Stimulated activated CD4-positive, alpha-beta T cell treated with anti-CD3 and anti-CD28 coated beads, TNF-alpha, amount 100 ng/mL, for 48 hours (primary cell): ENCODE measurements at regions not wholly inside any gene's neighbourhood (a gene's known extent, or its start where the extent isn't known, plus 50 kb on each side); places are given as distances from the start of the nearest gene placed in this dataset.
"Not testable (repeated sequence)": the region's sequence is repeated elsewhere in the genome, so short reads cannot be mapped to it uniquely, and the experiment has no call there.

Source experiments
- DNase-seq, 3 donors: peaks; one replicate each; pipeline ENCODE4 v3.0.0-alpha.2; 2020; ENCODE audit warnings: low read depth in 3 of 3

DNA sequence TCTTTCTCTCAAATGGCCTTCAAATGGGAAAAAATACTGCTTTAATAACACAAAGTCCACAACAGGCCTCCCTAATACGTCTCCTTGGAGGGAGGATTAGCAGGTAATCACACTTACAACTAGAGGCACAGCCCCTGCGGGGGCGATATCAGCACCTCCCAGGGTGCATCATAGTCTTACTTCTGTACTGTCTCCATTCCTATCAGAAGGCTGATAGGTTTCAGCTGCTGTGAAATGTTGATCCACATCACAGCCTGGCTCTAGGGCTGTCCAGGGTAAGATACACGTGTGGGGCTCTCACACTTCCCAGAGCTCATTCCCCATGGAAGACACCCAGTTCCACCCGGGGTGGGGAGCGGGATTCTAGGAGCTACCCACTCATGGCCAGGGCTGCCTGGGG, 139.1 kb upstream of the SFSWAP start:
- no peak for DNase-seq

DNA sequence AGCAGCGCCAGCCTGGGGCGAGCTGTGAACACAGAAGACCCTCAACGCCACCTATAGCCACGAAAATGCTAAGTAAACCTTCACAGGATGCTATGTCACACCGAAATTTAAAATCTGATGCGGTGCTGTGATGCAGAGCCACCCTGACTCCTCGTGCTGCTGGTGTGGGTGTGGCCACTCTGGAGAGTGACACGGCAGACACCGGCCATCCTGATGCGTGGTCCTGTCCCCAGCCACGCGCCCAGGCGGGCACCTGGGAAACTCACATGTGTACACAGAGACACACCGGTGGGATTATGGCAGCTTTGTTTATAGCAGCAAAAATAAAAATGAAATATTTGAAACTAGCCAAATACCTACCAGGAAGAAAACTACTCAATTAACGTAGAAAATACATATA, 138.3 kb upstream of the SFSWAP start:
- DNase-seq = no peak

DNA sequence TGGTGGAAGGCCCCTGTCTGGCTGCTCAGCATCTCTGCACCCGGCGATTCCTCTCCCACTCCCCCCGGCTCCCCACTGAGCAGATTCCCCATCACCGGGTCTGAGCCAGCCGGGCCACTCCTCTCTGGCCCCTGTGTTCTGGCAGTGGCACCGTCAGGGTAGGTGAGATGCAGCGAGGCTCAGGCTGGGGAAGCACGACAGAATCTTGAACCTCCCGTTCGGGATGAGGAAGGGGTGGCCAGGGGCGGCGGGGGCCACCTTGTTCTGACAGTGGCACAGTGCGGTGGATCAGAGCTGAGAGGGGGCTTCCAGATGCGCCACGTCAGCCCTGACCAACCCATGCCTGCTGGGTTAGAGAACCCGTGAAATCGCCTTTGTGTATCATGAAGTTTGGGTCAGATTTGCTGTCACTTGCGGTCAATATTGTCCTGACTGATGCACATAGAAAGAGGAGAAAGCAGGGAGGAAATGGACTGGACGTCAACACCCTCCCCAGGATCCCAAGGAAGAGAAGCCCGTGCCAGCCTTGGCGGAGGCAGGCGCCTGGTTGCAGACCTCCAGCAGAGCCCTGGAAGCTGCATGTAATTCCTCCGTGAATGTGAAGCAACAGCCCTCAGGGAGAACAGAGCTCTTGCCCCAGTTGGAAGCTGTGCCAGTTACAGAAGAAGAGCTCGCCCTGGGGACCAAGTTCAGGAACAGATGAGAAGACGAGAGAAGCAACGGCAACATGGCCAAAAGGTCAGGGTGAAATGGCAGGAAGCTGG, 137.1 kb upstream of the SFSWAP start:
- DNase-seq = no peak

DNA sequence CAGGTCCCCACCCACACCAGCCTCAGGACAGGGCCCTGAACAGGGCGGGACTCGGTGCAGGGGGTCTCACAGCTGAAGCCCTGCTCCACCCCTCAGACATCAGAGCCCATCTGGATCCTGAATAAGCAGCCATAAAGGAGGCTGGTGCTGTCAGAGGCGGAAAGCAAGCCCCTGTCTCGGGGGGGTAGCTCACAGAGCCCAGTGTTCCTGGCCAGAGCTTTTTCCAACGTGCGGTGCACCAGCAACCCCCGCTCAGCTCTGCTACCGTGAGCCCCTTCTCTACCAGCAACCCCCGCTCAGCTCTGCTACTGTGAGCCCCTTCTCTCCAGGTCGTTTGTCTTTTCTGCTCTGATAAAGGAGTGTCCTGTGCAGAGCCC, 136.5 kb upstream of the SFSWAP start:
- DNase-seq = no peak

- no peak for DNase-seq
Measured at GRCh38 chr12:131575371-131575770, 135.5 kb upstream of the SFSWAP start.

DNA sequence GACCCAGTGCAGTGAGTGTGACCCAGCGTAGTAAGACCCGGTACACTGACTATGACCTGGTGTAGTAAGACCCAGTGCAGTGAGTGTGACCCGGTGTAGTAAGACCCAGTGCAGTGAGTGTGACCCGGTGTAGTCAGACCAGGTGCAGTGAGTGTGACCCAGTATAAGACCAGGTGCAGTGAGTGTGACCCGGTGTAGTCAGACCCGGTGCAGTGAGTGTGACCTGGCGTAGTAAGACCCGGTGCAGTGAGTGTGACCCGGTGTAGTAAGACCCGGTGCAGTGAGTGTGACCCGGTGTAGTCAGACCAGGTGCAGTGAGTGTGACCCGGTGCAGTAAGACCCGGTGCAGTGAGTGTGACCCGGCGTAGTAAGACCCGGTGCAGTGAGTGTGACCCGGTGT, 134.2 kb upstream of the SFSWAP start:
- DNase-seq = not testable (repeated sequence)

GRCh38 chr12:131577766-131578165, 133.1 kb upstream of the SFSWAP start:
- DNase-seq = no peak

GRCh38 chr12:131578828-131579470, 131.9 kb upstream of the SFSWAP start:
- DNase-seq = no peak

DNA sequence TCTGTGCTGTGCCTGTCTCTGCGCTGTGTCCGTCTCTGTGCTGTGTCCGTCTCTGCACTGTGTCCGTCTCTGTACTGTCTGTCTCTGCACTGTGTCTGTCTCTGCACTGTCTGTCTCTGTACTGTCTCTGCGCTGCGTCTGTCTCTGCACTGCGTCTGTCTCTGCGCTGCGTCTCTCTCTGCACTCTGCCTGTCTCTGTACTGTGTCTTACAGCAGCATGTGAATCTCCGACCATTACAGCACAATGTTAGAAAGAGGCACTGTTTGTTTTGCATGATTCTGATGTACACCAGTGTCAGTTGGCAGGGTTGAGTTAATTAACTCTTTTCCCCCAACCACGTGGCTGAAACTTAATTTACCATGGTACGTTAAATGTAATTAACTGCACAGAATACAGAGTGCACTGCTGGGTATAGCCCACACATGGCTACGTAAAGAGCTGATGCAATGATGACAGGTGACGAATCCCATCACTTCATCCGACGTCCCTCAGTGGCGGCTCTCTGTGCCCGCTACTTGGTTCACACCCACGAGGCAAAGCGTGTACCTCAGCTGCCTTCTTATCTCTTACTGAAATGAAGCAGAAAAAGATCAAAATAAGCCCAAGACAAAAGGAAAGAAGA, 127.7 kb upstream of the SFSWAP start:
- DNase-seq = no peak

DNA sequence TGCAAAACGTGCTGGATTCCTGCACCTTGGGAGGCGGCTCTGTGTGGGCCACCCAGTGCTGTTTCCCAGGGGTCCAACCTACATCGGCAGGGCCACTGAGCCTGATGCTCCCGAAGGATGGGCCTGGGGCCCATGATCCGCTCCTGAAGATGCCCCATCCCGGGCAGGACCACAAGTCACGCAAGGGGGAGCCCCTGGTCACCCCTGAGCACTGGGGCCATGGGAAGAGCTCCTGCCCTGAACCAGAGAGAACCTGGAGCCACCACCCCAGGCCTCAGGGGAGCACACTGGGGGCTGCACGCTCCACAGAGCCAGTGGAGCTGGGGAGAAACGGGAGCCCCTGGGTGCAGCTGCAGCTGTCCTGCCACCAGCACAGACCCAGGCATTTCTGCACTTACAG, 124.6 kb upstream of the SFSWAP start:
- DNase-seq = no peak

DNA sequence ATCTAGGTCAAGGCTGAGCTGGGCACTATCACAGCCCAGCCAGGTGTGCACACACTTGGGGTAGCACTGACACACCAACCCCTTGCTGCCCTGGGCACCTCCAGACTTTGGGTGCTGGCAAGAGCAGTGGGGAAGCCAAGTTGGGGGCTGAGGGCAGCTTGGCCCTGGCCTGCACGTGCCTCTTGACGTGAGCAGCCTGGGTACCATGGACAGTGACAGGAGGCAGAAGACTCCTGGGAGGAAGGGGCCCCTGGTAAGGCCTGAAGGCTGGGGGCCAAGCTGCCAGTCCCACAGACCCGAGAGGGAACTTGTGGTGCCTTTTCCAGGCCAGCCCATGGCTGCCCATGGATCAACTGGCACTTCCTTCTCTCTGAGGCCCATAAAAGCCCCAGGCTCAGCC, 124.1 kb upstream of the SFSWAP start:
- no peak for DNase-seq

DNA sequence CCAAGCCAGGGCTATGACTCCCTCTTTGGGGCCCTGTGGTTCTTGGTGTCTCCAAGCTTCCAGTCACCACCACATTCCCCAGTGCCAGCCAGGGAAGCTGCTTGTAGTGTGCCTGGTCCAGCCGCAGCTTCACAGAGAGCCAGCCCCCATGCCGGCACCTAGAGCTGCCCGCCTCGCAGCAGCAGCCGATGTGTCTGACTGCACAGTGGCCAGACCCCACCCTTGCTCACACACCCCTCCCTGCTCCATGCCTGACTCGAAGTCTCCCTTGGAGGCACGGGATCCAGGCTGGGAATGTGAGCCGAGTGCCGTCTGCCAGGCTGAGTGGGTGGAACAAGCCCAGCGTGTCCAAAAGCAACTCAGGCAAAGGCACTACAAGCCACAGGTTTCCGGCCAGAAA, 123.3 kb upstream of the SFSWAP start:
- DNase-seq = no peak

GRCh38 chr12:131589221-131589897, 121.5 kb upstream of the SFSWAP start:
- DNase-seq = no peak

- DNase-seq = no peak
Measured at GRCh38 chr12:131589966-131590365, 120.9 kb upstream of the SFSWAP start.

DNA sequence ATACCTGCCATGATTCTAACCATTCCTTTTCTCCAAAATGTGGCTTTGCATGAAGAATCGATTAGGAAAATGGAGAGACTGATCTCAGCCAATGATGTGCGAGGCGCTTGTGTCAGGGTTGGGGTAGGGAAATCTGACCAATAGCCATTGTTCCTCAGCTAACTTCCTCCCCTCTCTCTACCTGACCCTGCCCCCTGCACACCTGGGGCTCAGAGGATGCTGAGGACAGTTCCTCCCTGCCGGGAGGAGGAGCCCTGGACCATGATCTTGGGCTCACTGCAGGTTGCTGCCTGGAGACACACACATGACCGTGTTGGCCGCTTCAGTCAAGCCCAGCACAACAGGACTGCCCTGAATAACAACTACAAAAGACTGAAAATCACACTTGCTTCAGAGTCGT, 119.8 kb upstream of the SFSWAP start:
- DNase-seq = no peak

DNA sequence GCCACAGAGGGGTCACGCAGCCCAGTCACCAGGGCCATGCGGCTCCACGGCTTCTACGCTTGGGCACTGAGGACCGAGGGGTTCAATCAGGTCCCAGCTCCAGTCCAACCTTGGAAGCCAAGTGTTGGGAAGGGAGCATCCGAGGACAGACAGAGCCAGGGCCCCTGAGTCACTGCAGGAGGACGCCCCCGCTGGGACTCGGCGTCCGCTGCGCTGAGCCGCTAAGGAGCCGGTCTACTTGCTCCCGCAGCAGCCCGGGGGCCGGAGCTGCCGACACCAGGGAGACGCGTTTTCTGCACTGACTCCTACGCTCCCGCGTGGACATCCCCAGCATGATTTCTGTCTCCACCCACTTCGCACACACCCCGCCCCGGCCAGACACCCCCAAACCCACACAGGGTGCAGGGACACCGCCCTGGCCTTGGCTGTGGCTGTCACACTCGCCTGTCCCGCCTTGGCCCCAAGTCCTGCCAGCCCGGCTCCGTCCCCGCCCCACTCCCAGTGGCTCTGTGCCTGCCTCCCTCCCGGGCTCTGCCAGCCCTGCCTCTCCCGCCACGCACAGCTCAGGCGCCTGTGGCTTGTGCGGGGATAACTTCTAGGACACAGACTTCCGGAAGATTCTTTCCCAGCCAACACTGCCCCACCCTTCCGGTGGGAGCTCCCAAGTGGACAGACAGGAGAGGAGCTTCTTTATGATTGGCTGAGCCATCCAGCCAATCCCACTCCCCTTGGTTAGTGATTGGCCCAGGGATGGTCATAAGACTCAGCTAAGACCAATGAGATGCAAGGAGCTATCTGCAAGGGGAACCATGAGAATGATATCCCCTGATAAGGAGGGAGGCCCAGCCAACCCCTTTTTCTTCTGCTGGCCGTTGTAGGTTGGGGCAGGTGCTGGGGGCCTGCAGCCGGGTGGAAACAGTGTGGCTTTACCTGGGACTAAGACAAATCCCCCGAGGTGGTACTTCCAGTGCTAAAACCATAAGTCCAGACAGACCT, 118.9 kb upstream of the SFSWAP start:
- no peak for DNase-seq

GRCh38 chr12:131592972-131593371, 117.9 kb upstream of the SFSWAP start:
- no peak for DNase-seq

GRCh38 chr12:131593406-131593805, 117.5 kb upstream of the SFSWAP start:
- DNase-seq = no peak

- DNase-seq = no peak
Measured at GRCh38 chr12:131596115-131596514, 114.8 kb upstream of the SFSWAP start.

DNA sequence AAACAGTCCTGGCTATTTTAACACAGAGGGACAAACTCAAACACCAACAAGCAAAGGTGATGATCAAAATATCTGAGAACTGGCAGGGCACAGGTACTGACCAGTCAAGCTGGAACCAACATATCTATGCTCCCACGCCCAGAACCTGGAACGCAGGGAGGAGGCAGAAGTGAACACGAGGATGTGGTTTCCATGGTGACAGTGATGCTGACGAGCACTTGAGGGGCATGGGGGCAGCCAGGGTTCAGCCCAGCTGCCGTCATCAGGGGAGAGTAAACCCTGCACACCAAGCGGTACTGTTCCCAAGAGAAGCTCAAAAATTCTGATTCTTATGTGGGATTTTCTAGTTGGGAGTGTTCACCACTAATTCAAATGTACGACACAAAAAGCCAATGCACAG, 113.6 kb upstream of the SFSWAP start:
- no peak for DNase-seq

- no peak for DNase-seq
Measured at GRCh38 chr12:131598717-131599116, 112.2 kb upstream of the SFSWAP start.
